ENCODE measurements at regions not wholly inside any gene's neighbourhood (a gene's known extent, or its start where the extent isn't known, plus 50 kb on each side); places are given as distances from the start of the nearest gene placed in this dataset.
A peak's percentile ranks its signal among the peaks of the same experiment; 100 is the strongest.

- WGBS, 2 donors (ENCODE audit: extremely low coverage in 2 of 2, insufficient read length in 2 of 2, insufficient replicate concordance in 1 of 2): no CpG with 5 or more reads among the region's 3 CpGs
- H2AFZ ChIP-seq (ENCODE audit: low read length): no peak overlapping the region
- H2BK15ac ChIP-seq (ENCODE audit: low read length): no peak overlapping the region
- H4K91ac ChIP-seq (ENCODE audit: low read depth, low read length, poor library complexity): no peak overlapping the region
- no peak overlapping the region for H3K4me2 ChIP-seq (ENCODE audit: insufficient read depth, low read length, poor library complexity, severe bottlenecking)
- peaks cover 0 to 1% of the 10 kb centered on the region in 2 donors for H3K9me3 ChIP-seq (replicated peaks in 1 of 2; ENCODE audit: control insufficient read depth in 2 of 2, insufficient read depth in 1 of 2, low read depth in 1 of 2, low read length in 2 of 2)
- H3K9ac ChIP-seq (ENCODE audit: low read depth, low read length, poor library complexity): no peak overlapping the region
- H3K23ac ChIP-seq (ENCODE audit: low read depth, low read length, poor library complexity): no peak overlapping the region
- no peak overlapping the region for H2BK5ac ChIP-seq (ENCODE audit: low read length)
- no peak overlapping the region for H2BK12ac ChIP-seq (ENCODE audit: low read length)
- peaks cover 0 to 4% of the 10 kb centered on the region in 2 donors for H3K4me1 ChIP-seq (ENCODE audit: control insufficient read depth in 2 of 2, insufficient read depth in 1 of 2, low read depth in 1 of 2, low read length in 2 of 2)
- DNase-seq (ENCODE audit: low spot score): no peak
- H3K4ac ChIP-seq (ENCODE audit: low read length): no peak overlapping the region
- no peak overlapping the region for H2BK120ac ChIP-seq (ENCODE audit: low read depth, low read length)
- H3K79me1 ChIP-seq (ENCODE audit: low read depth, low read length): no peaks in the 10 kb centered on the region
- no peak overlapping the region for H3K14ac ChIP-seq (ENCODE audit: low read length)
- H3K27ac ChIP-seq (replicated peaks; ENCODE audit: low read length): no peak overlapping the region
- no peak overlapping the region for H2AK5ac ChIP-seq (ENCODE audit: low read depth, low read length)
- H3K36me3 ChIP-seq (replicated peaks in 1 of 2; ENCODE audit: control insufficient read depth in 2 of 2, insufficient read depth in 2 of 2, low read length in 2 of 2): no peaks in the 10 kb centered on the region
- no peak overlapping the region for H3K18ac ChIP-seq (ENCODE audit: low read length)
- H3K4me3 ChIP-seq (ENCODE audit: low read length in 2 of 2): no peak overlapping the region
- no peaks in the 10 kb centered on the region for H3K27me3 ChIP-seq (ENCODE audit: control insufficient read depth in 3 of 3, insufficient read depth in 3 of 3, low read depth in 1 of 3, low read length in 3 of 3)
- no peak overlapping the region for H4K8ac ChIP-seq (ENCODE audit: low read depth, low read length)
Observed at GRCh38 chr6:4586469-4586859, 189.7 kb upstream of the CDYL start.

GRCh38 chr6:4585682-4586468 is 190.3 kb upstream of the CDYL start:
- no peaks in the 10 kb centered on the region for H3K79me1 ChIP-seq (ENCODE audit: low read depth, low read length)
- no peak overlapping the region for H4K91ac ChIP-seq (ENCODE audit: low read depth, low read length, poor library complexity)
- no peak overlapping the region for H2BK15ac ChIP-seq (ENCODE audit: low read length)

GRCh38 chr6:4584801-4585200 is 191.4 kb upstream of the CDYL start:
- H2BK5ac ChIP-seq (ENCODE audit: low read length): no peak overlapping the region
- no peak overlapping the region for H4K91ac ChIP-seq (ENCODE audit: low read depth, low read length, poor library complexity)
- H3K79me1 ChIP-seq (ENCODE audit: low read depth, low read length): no peaks in the 10 kb centered on the region
- no peak overlapping the region for H3K18ac ChIP-seq (ENCODE audit: low read length)
- H3K14ac ChIP-seq (ENCODE audit: low read length): no peak overlapping the region
- H3K36me3 ChIP-seq (replicated peaks in 1 of 2; ENCODE audit: control insufficient read depth in 2 of 2, insufficient read depth in 2 of 2, low read length in 2 of 2): no peaks in the 10 kb centered on the region
- no peak overlapping the region for H2BK120ac ChIP-seq (ENCODE audit: low read depth, low read length)
- peak overlapping the region; percentile 24 for H3K9ac ChIP-seq (ENCODE audit: low read depth, low read length, poor library complexity)
- no peak overlapping the region for H2AFZ ChIP-seq (ENCODE audit: low read length)
- no peak overlapping the region for H4K8ac ChIP-seq (ENCODE audit: low read depth, low read length)
- no peak overlapping the region for H3K27ac ChIP-seq (replicated peaks; ENCODE audit: low read length)
- H3K4me1 ChIP-seq (ENCODE audit: control insufficient read depth in 2 of 2, insufficient read depth in 1 of 2, low read depth in 1 of 2, low read length in 2 of 2): peaks cover 0 to 4% of the 10 kb centered on the region in 2 donors
- no peak overlapping the region for H2BK15ac ChIP-seq (ENCODE audit: low read length)
- H3K27me3 ChIP-seq (ENCODE audit: control insufficient read depth in 3 of 3, insufficient read depth in 3 of 3, low read depth in 1 of 3, low read length in 3 of 3): no peaks in the 10 kb centered on the region
- no peak for DNase-seq (ENCODE audit: low spot score)
- no peak overlapping the region for H2BK12ac ChIP-seq (ENCODE audit: low read length)
- H3K23ac ChIP-seq (ENCODE audit: low read depth, low read length, poor library complexity): no peak overlapping the region
- H3K4ac ChIP-seq (ENCODE audit: low read length): no peak overlapping the region
- no peak overlapping the region for H3K4me2 ChIP-seq (ENCODE audit: insufficient read depth, low read length, poor library complexity, severe bottlenecking)
- H3K4me3 ChIP-seq (ENCODE audit: low read length in 2 of 2): no peak overlapping the region
- WGBS, 2 donors (ENCODE audit: extremely low coverage in 2 of 2, insufficient read length in 2 of 2, insufficient replicate concordance in 1 of 2): no CpG with 5 or more reads among the region's 5 CpGs
- H3K9me3 ChIP-seq (replicated peaks in 1 of 2; ENCODE audit: control insufficient read depth in 2 of 2, insufficient read depth in 1 of 2, low read depth in 1 of 2, low read length in 2 of 2): peaks cover 0 to 2% of the 10 kb centered on the region in 2 donors
- no peak overlapping the region for H2AK5ac ChIP-seq (ENCODE audit: low read depth, low read length)

More at GRCh38 chr6:4585682-4586468, 190.3 kb upstream of the CDYL start:
- Histone ChIP-seq H3K4me2 (ENCODE audit: insufficient read depth, low read length, poor library complexity, severe bottlenecking) (no peak overlapping the region), H3K18ac (ENCODE audit: low read length) (no peak overlapping the region), H3K9me3 (replicated peaks in 1 of 2; ENCODE audit: control insufficient read depth in 2 of 2, insufficient read depth in 1 of 2, low read depth in 1 of 2, low read length in 2 of 2) (peaks cover 0 to 2% of the 10 kb centered on the region in 2 donors), H3K9ac (ENCODE audit: low read depth, low read length, poor library complexity) (no peak overlapping the region), H4K8ac (ENCODE audit: low read depth, low read length) (no peak overlapping the region), H3K36me3 (replicated peaks in 1 of 2; ENCODE audit: control insufficient read depth in 2 of 2, insufficient read depth in 2 of 2, low read length in 2 of 2) (no peaks in the 10 kb centered on the region), H3K27me3 (ENCODE audit: control insufficient read depth in 3 of 3, insufficient read depth in 3 of 3, low read depth in 1 of 3, low read length in 3 of 3) (no peaks in the 10 kb centered on the region), H3K4ac (ENCODE audit: low read length) (no peak overlapping the region), H3K27ac (replicated peaks; ENCODE audit: low read length) (no peak overlapping the region), H3K4me3 (ENCODE audit: low read length in 2 of 2) (no peak overlapping the region), H2BK120ac (ENCODE audit: low read depth, low read length) (no peak overlapping the region), H2AFZ (ENCODE audit: low read length) (no peak overlapping the region), H3K23ac (ENCODE audit: low read depth, low read length, poor library complexity) (no peak overlapping the region), H2BK5ac (ENCODE audit: low read length) (no peak overlapping the region), H3K4me1 (ENCODE audit: control insufficient read depth in 2 of 2, insufficient read depth in 1 of 2, low read depth in 1 of 2, low read length in 2 of 2) (peaks cover 0 to 4% of the 10 kb centered on the region in 2 donors), H2BK12ac (ENCODE audit: low read length) (no peak overlapping the region), H3K14ac (ENCODE audit: low read length) (no peak overlapping the region), H2AK5ac (ENCODE audit: low read depth, low read length) (no peak overlapping the region)
- DNase-seq (ENCODE audit: low spot score): no peak
- no CpG with 5 or more reads among the region's 5 CpGs for WGBS, 2 donors (ENCODE audit: extremely low coverage in 2 of 2, insufficient read length in 2 of 2, insufficient replicate concordance in 1 of 2)

- no peak overlapping the region for H3K4ac ChIP-seq (ENCODE audit: low read length)
- H4K8ac ChIP-seq (ENCODE audit: low read depth, low read length): no peak overlapping the region
- no CpG with 5 or more reads among the region's 8 CpGs for WGBS, 2 donors (ENCODE audit: extremely low coverage in 2 of 2, insufficient read length in 2 of 2, insufficient replicate concordance in 1 of 2)
- no peak overlapping the region for H3K14ac ChIP-seq (ENCODE audit: low read length)
- H3K4me1 ChIP-seq (ENCODE audit: control insufficient read depth in 2 of 2, insufficient read depth in 1 of 2, low read depth in 1 of 2, low read length in 2 of 2): peaks cover 0 to 4% of the 10 kb centered on the region in 2 donors
- H2BK15ac ChIP-seq (ENCODE audit: low read length): no peak overlapping the region
- no peak overlapping the region for H3K4me3 ChIP-seq (ENCODE audit: low read length in 2 of 2)
- no peak overlapping the region for H2BK12ac ChIP-seq (ENCODE audit: low read length)
- H3K18ac ChIP-seq (ENCODE audit: low read length): no peak overlapping the region
- no peak overlapping the region for H2AFZ ChIP-seq (ENCODE audit: low read length)
- no peak overlapping the region for H3K27ac ChIP-seq (replicated peaks; ENCODE audit: low read length)
- H3K4me2 ChIP-seq (ENCODE audit: insufficient read depth, low read length, poor library complexity, severe bottlenecking): no peak overlapping the region
- H3K23ac ChIP-seq (ENCODE audit: low read depth, low read length, poor library complexity): no peak overlapping the region
- H2BK5ac ChIP-seq (ENCODE audit: low read length): no peak overlapping the region
- H2AK5ac ChIP-seq (ENCODE audit: low read depth, low read length): no peak overlapping the region
- H3K36me3 ChIP-seq (replicated peaks in 1 of 2; ENCODE audit: control insufficient read depth in 2 of 2, insufficient read depth in 2 of 2, low read length in 2 of 2): no peaks in the 10 kb centered on the region
- H4K91ac ChIP-seq (ENCODE audit: low read depth, low read length, poor library complexity): no peak overlapping the region
- no peak for DNase-seq (ENCODE audit: low spot score)
- no peak overlapping the region for H3K9ac ChIP-seq (ENCODE audit: low read depth, low read length, poor library complexity)
- H3K79me1 ChIP-seq (ENCODE audit: low read depth, low read length): no peaks in the 10 kb centered on the region
- no peaks in the 10 kb centered on the region for H3K27me3 ChIP-seq (ENCODE audit: control insufficient read depth in 3 of 3, insufficient read depth in 3 of 3, low read depth in 1 of 3, low read length in 3 of 3)
- no peak overlapping the region for H2BK120ac ChIP-seq (ENCODE audit: low read depth, low read length)
- H3K9me3 ChIP-seq (replicated peaks in 1 of 2; ENCODE audit: control insufficient read depth in 2 of 2, insufficient read depth in 1 of 2, low read depth in 1 of 2, low read length in 2 of 2): peaks cover 0 to 2% of the 10 kb centered on the region in 2 donors
Observed at GRCh38 chr6:4582506-4583417, 193.4 kb upstream of the CDYL start.

All from neuronal stem cell (in vitro differentiated cells).